Fibroblast of villous mesenchyme (primary cell): ENCODE measurements at regions not wholly inside any gene's neighbourhood (a gene's known extent, or its start where the extent isn't known, plus 50 kb on each side); places are given as distances from the start of the nearest gene placed in this dataset.

Experiments used
- DNase-seq: peaks from one replicate; pipeline ENCODE4 v3.0.0-alpha.2; 2010; ENCODE audit warnings: low read depth
- H3K4me3 ChIP-seq: 2 replicates; pipeline ENCODE4 v1.5.1; 2011; ENCODE audit warnings: low read depth, mild to moderate bottlenecking, low read length
- CTCF ChIP-seq: IDR thresholded peaks from 2 replicates; pipeline ENCODE4 v1.5.1; 2012; ENCODE audit warnings: low read depth, mild to moderate bottlenecking, low read length; ENCODE audit not compliant: insufficient read depth

GRCh38 chr2:234672498-234673150, 175.7 kb upstream of the ARL4C start:
- TF ChIP-seq CTCF: no peak
- peak; percentile 30 for DNase-seq
- no peak overlapping the region for H3K4me3 ChIP-seq

- no peak overlapping the region for H3K4me3 ChIP-seq
- no peak for DNase-seq
- TF ChIP-seq CTCF: no peak
Observed at GRCh38 chr2:234671716-234672115, 174.8 kb upstream of the ARL4C start.

GRCh38 chr2:234671231-234671630, 174.3 kb upstream of the ARL4C start:
- no peak for TF ChIP-seq CTCF
- H3K4me3 ChIP-seq: no peak overlapping the region
- DNase-seq: no peak

GRCh38 chr2:234670806-234671205, 173.9 kb upstream of the ARL4C start:
- DNase-seq: no peak
- TF ChIP-seq CTCF: no peak
- H3K4me3 ChIP-seq: no peak overlapping the region

GRCh38 chr2:234670052-234670451, 173.2 kb upstream of the ARL4C start:
- TF ChIP-seq CTCF: no peak
- H3K4me3 ChIP-seq: no peak overlapping the region
- DNase-seq: peak; percentile 70

- TF ChIP-seq CTCF: no peak
- no peak overlapping the region for H3K4me3 ChIP-seq
- no peak for DNase-seq
Observed at GRCh38 chr2:234669621-234670020, 172.7 kb upstream of the ARL4C start.

GRCh38 chr2:234669001-234669400, 172.1 kb upstream of the ARL4C start:
- H3K4me3 ChIP-seq: no peak overlapping the region
- DNase-seq: no peak
- no peak for TF ChIP-seq CTCF
